Fibroblast of lung (primary cell): ENCODE measurements at regions not wholly inside any gene's neighbourhood (a gene's known extent, or its start where the extent isn't known, plus 50 kb on each side); places are given as distances from the start of the nearest gene placed in this dataset.

Experiments
- DNase-seq, 2 donors: peaks; one replicate each; pipeline versions ENCODE4 v3.0.0 to v3.0.0-alpha.2; 2010; ENCODE audit warnings: low read depth in 2 of 2
- H2AFZ ChIP-seq: 2 replicates; pipeline ENCODE4 v1.5.1; 2012; ENCODE audit warnings: low read length, control low read depth, inconsistent platforms
- H3K27ac ChIP-seq: 2 replicates; pipeline ENCODE4 v1.5.1; 2011; ENCODE audit warnings: low read length, control low read depth; ENCODE audit not compliant: insufficient read depth
- H3K27me3 ChIP-seq: 2 replicates; pipeline ENCODE4 v1.5.1; 2011; ENCODE audit warnings: mild to moderate bottlenecking, low read length; ENCODE audit not compliant: control insufficient read depth, insufficient read depth
- H3K36me3 ChIP-seq: 2 replicates; pipeline ENCODE4 v1.5.1; 2011; ENCODE audit warnings: low read length; ENCODE audit not compliant: control insufficient read depth, insufficient read depth
- H3K4me1 ChIP-seq: 2 replicates; pipeline ENCODE4 v1.5.1; 2011; ENCODE audit warnings: low read length; ENCODE audit not compliant: control insufficient read depth, insufficient read depth; ENCODE audit errors: extremely low read depth
- H3K4me2 ChIP-seq: 2 replicates; pipeline ENCODE4 v1.5.1; 2011; ENCODE audit warnings: low read length, control low read depth; ENCODE audit not compliant: insufficient read depth; ENCODE audit errors: extremely low read depth
- H3K4me3 ChIP-seq, 4 experiments: fragments of 200-600 bp in 1 of 4; sonication (generic) in 1 of 4; replicated peaks in 1 of 4; 2 replicates each; pipeline ENCODE4 v1.5.1; 2011 to 2016; ENCODE audit warnings: low read length in 4 of 4, low read depth in 3 of 4, mild to moderate bottlenecking in 3 of 4, control low read depth in 2 of 4, inconsistent platforms in 1 of 4, mixed read lengths in 1 of 4; ENCODE audit not compliant: insufficient read depth in 1 of 4; ENCODE audit errors: control extremely low read depth in 1 of 4
- H3K79me2 ChIP-seq: 2 replicates; pipeline ENCODE4 v1.5.1; 2012; ENCODE audit warnings: mild to moderate bottlenecking, low read length, inconsistent platforms; ENCODE audit not compliant: control insufficient read depth, insufficient read depth
- H3K9ac ChIP-seq: 2 replicates; pipeline ENCODE4 v1.5.1; 2011; ENCODE audit warnings: mild to moderate bottlenecking, low read length, control low read depth; ENCODE audit not compliant: insufficient read depth
- H3K9me3 ChIP-seq: 2 replicates; pipeline ENCODE4 v1.5.1; 2012; ENCODE audit warnings: low read depth, low read length; ENCODE audit not compliant: control insufficient read depth, insufficient read depth
- H4K20me1 ChIP-seq: 2 replicates; pipeline ENCODE4 v1.5.1; 2011; ENCODE audit warnings: low read length; ENCODE audit not compliant: control insufficient read depth, insufficient read depth; ENCODE audit errors: extremely low read depth
- CTCF ChIP-seq, 2 donors: IDR thresholded peaks in 1 of 2; conservative IDR thresholded peaks in 1 of 2; 1 replicate in 1 of 2; 2 replicates in 1 of 2; pipeline ENCODE4 v1.5.1; 2011 to 2012; ENCODE audit warnings: low read length in 2 of 2, control low read depth in 1 of 2, inconsistent platforms in 1 of 2, low read depth in 1 of 2, mild to moderate bottlenecking in 1 of 2
- EZH2 ChIP-seq: IDR thresholded peaks from 2 replicates; pipeline ENCODE4 v1.5.1; 2012; ENCODE audit warnings: low read length, control low read depth, mild to moderate bottlenecking; ENCODE audit errors: missing control alignments

- no peaks in the 10 kb centered on the region for H3K27me3 ChIP-seq
- H3K4me2 ChIP-seq: no peak overlapping the region
- DNase-seq: no peak
- no peaks in the 10 kb centered on the region for H3K79me2 ChIP-seq
- no peak overlapping the region for H3K9ac ChIP-seq
- H2AFZ ChIP-seq: no peak overlapping the region
- H3K4me1 ChIP-seq: no peaks in the 10 kb centered on the region
- H3K4me3 ChIP-seq: no peak overlapping the region
- H3K36me3 ChIP-seq: no peaks in the 10 kb centered on the region
- H3K27ac ChIP-seq: no peak overlapping the region
- no peak for TF ChIP-seq CTCF (conservative IDR thresholded peaks at IDR 0.05 in 1 of 2, IDR thresholded peaks at IDR 0.05 in 1 of 2; ENCODE audit: low read depth in 1 of 2, low read length in 2 of 2)
- TF ChIP-seq EZH2: no peak
- H3K9me3 ChIP-seq: no peaks in the 10 kb centered on the region
- H4K20me1 ChIP-seq: no peaks in the 10 kb centered on the region
These were observed 133.3 kb downstream of the CPZ start for GRCh38 chr4:8725845-8726244.

DNA sequence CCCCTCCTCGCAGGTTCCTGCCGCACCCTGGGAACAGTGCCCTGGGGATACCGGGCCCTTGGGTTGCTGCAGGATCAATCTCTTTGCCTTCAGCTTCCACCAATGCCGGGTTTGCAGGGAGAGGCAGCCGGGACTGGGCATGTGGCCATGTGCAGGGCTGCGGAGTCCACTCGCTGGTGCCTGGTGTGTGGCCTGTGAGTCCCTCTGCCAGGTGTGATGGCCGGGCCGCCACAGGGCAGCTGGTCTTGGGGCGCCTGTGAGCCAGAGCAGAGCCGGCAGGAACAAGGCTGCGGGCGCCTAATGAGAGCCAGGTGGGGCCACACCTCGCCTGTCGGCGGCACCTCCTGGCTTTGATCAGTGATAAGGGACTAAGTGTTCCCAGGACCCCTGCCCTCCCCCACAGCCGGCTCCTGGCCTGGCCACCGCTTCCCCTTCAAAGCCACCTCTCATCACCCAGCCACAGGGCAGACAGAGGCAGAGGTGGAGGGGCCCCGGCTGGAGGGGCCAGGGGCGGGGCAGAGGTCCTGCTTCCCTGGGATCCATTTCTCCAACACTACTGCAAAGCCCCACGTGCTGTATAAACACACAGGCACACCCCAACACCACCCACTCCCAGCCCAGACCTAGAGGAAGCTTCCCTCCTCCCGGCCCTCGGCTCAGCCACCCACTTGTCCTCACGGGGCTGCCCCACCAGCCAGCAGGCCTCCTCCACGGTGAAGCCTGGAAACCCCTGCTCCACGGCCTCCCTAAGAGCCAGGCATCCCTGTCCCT is 132.7 kb downstream of the CPZ start:
- H3K4me3 ChIP-seq: no peak overlapping the region
- DNase-seq: no peak
- no peaks in the 10 kb centered on the region for H3K9me3 ChIP-seq
- no peak overlapping the region for H3K27ac ChIP-seq
- no peaks in the 10 kb centered on the region for H3K27me3 ChIP-seq
- H4K20me1 ChIP-seq: no peaks in the 10 kb centered on the region
- H2AFZ ChIP-seq: no peak overlapping the region
- TF ChIP-seq EZH2: no peak
- TF ChIP-seq CTCF (conservative IDR thresholded peaks at IDR 0.05 in 1 of 2, IDR thresholded peaks at IDR 0.05 in 1 of 2; ENCODE audit: low read depth in 1 of 2, low read length in 2 of 2): no peak
- H3K79me2 ChIP-seq: no peaks in the 10 kb centered on the region
- H3K4me1 ChIP-seq: no peaks in the 10 kb centered on the region
- no peak overlapping the region for H3K9ac ChIP-seq
- H3K4me2 ChIP-seq: no peak overlapping the region
- no peaks in the 10 kb centered on the region for H3K36me3 ChIP-seq

DNA sequence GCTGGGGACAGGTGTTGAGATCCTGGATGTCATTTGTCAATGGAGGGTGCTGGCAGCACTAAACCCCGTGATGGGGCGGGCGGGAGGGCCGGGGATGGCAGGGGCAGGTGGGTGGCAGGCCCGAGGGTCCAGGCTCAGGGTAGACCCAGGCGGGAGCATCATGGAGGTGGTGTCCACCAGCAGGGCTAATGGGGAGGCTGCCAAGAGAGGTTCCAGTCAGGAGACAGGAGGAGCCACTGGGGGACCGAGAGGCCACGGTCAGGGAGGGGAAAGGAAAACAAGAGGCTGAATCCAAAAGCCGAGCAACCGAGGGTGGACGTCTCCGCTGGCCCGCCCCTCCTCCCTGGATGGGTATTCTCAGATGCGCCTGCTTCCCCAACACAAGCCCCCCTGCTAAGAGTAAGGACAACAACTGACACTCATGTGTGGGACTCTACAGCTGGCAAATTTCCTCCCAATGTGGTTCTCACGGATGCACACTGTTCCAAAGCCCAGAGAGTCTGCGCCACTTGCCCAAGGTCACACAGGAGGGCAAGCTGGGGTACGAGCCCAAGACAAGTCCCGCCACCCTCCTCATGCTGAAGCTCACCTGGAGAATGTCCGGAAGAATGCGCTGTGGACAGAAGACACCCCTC is 132.0 kb downstream of the CPZ start:
- no peaks in the 10 kb centered on the region for H3K4me1 ChIP-seq
- H3K27ac ChIP-seq: no peak overlapping the region
- H3K36me3 ChIP-seq: no peaks in the 10 kb centered on the region
- H4K20me1 ChIP-seq: no peaks in the 10 kb centered on the region
- no peak overlapping the region for H2AFZ ChIP-seq
- H3K4me3 ChIP-seq: no peak overlapping the region
- TF ChIP-seq CTCF (conservative IDR thresholded peaks at IDR 0.05 in 1 of 2, IDR thresholded peaks at IDR 0.05 in 1 of 2; ENCODE audit: low read depth in 1 of 2, low read length in 2 of 2): no peak
- no peak for TF ChIP-seq EZH2
- DNase-seq: no peak
- no peak overlapping the region for H3K9ac ChIP-seq
- H3K4me2 ChIP-seq: no peak overlapping the region
- no peaks in the 10 kb centered on the region for H3K27me3 ChIP-seq
- no peaks in the 10 kb centered on the region for H3K79me2 ChIP-seq
- no peaks in the 10 kb centered on the region for H3K9me3 ChIP-seq
